ENCODE measurements at regions not wholly inside any gene's neighbourhood (a gene's known extent, or its start where the extent isn't known, plus 50 kb on each side); places are given as distances from the start of the nearest gene placed in this dataset.
A peak's percentile ranks its signal among the peaks of the same experiment; 100 is the strongest.

DNA sequence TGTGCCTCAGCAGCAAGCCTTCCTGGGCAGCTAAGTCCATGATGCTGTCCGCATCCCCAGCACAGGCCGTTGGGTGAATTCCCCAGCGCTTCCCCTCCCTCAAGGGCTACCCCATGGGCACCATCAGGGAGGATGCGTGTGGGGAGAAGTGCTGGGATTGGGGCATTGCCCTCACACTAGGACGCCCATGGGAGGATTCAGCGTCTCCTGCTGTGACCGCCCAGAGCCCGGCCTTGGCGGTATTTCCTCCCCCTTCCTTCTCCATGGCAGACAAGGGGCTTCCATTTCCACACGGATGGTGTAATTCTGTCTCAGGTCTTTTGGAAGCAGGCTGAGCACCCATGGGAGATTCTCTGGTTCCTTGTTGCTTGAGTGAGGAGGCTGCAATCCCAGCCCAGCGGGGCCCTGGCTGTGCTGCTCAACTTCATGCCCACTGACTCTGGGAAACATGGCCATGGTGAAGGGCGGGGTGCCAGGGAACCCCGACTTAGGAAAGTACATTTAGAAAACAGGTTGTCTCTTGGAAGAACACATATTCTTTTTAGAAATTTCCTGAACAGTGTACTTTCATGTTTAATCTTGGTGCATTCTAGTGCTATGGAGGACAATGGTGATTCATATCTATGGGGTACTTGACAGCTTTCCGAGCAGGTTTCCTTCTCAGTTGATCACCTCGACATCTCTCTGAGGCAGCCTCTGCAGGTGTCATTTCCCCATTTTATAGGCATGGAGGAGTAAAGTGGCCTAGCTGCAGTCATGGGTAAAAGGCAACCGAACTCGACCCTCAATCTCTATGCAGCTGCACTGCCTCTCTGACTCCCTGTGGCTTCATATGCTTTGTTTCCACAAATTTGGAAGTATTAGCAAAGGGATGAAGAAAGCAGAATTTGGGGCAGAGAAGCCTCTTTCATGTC is 178.2 kb upstream of the CST7 start:
- H3K4me1 ChIP-seq (ENCODE audit: low read length), result peaks cover 61% of the 10 kb centered on the region
- H3K27me3 ChIP-seq (ENCODE audit: low read depth, low read length), result peaks cover 25% of the 10 kb centered on the region
- TF ChIP-seq EZH2phosphoT487 (IDR thresholded peaks at IDR 0.05; ENCODE audit: low read depth), result no peak
- TF ChIP-seq, protein P1, sequence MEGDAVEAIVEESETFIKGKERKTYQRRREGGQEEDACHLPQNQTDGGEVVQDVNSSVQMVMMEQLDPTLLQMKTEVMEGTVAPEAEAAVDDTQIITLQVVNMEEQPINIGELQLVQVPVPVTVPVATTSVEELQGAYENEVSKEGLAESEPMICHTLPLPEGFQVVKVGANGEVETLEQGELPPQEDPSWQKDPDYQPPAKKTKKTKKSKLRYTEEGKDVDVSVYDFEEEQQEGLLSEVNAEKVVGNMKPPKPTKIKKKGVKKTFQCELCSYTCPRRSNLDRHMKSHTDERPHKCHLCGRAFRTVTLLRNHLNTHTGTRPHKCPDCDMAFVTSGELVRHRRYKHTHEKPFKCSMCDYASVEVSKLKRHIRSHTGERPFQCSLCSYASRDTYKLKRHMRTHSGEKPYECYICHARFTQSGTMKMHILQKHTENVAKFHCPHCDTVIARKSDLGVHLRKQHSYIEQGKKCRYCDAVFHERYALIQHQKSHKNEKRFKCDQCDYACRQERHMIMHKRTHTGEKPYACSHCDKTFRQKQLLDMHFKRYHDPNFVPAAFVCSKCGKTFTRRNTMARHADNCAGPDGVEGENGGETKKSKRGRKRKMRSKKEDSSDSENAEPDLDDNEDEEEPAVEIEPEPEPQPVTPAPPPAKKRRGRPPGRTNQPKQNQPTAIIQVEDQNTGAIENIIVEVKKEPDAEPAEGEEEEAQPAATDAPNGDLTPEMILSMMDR (IDR thresholded peaks at IDR 0.05; ENCODE audit: low read depth, low read length), result no peak
- peak overlapping the region; percentile 61 for H3K4me2 ChIP-seq (ENCODE audit: low read length)
- peak overlapping the region; percentile 43 for H3K4me3 ChIP-seq (ENCODE audit: low read length)
- H3K36me3 ChIP-seq (replicated peaks; ENCODE audit: low read depth, low read length), result peaks cover 11% of the 10 kb centered on the region
- peak overlapping the region; percentile 10 for H3K27ac ChIP-seq (ENCODE audit: low read length)
- no peaks in the 10 kb centered on the region for H4K20me1 ChIP-seq (ENCODE audit: insufficient read depth, low read length)
- no peak overlapping the region for H3K9ac ChIP-seq (ENCODE audit: low read length)
- H3K79me2 ChIP-seq (ENCODE audit: low read length), result no peaks in the 10 kb centered on the region
- no peak overlapping the region for H2AFZ ChIP-seq (ENCODE audit: low read depth, low read length)
- peaks cover 14% of the 10 kb centered on the region for H3K9me3 ChIP-seq (ENCODE audit: insufficient read depth, low read length)

DNA sequence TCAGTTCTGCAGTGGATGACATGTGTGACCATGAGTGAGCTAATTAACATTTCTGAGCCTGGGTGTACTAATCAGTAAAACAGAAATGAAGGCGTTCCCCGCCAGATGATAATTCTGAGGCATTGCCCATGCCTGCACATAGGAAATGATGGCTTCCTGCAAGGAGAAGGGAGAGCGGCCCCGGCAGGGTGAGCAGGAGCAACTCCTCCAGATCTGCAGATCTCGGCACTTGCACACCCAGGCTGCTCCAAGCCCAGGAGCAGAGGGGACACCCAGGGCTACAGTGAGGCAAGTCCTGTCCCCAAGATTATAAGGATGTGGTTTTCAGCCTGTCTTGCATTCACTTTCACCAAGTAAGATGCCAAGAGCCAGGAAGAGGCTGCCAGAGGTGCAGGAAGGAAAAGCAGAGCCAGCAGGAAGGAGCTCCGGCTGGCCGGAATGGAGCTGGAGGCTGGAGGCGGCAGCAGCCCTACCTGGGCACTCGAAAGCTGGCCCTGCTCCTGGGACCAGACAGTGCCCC is 177.5 kb upstream of the CST7 start:
- peaks cover 27% of the 10 kb centered on the region for H3K27me3 ChIP-seq (ENCODE audit: low read depth, low read length)
- TF ChIP-seq, protein P1 (IDR thresholded peaks at IDR 0.05; ENCODE audit: low read depth, low read length), result no peak
- TF ChIP-seq EZH2phosphoT487 (IDR thresholded peaks at IDR 0.05; ENCODE audit: low read depth), result no peak
- H3K4me3 ChIP-seq (ENCODE audit: low read length), result peak overlapping the region; percentile 43
- H2AFZ ChIP-seq (ENCODE audit: low read depth, low read length), result no peak overlapping the region
- no peak overlapping the region for H3K9ac ChIP-seq (ENCODE audit: low read length)
- H3K4me1 ChIP-seq (ENCODE audit: low read length), result peaks cover 61% of the 10 kb centered on the region
- H3K36me3 ChIP-seq (replicated peaks; ENCODE audit: low read depth, low read length), result peaks cover 11% of the 10 kb centered on the region
- peak overlapping the region; percentile 10; the same call in 1 of the 2 replicates for H3K27ac ChIP-seq (ENCODE audit: low read length)
- H3K79me2 ChIP-seq (ENCODE audit: low read length), result no peaks in the 10 kb centered on the region
- H3K4me2 ChIP-seq (ENCODE audit: low read length), result peak overlapping the region; percentile 61
- peaks cover 14% of the 10 kb centered on the region for H3K9me3 ChIP-seq (ENCODE audit: insufficient read depth, low read length)
- no peaks in the 10 kb centered on the region for H4K20me1 ChIP-seq (ENCODE audit: insufficient read depth, low read length)

DNA sequence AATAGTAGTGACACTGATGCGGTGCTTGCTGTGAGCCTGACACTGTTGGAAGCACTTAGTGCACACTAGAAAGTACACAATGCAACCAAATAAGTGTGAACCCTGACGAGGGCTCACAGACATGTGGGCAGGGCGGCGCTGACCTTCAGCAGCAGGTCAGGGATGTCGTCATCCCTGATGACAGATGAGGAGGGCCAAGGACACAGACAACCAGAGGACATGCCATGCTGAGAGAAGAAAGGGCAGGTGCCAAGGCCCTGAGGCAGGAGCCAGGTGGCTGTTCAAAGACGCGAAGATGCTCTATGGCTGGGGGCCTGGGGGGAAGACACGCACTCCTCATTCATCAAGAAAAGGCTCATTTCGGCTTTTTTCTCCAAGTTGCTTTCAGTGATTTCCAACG is 176.4 kb upstream of the CST7 start:
- no peak for TF ChIP-seq EZH2phosphoT487 (IDR thresholded peaks at IDR 0.05; ENCODE audit: low read depth)
- TF ChIP-seq, protein P1 (IDR thresholded peaks at IDR 0.05; ENCODE audit: low read depth, low read length), result no peak

DNA sequence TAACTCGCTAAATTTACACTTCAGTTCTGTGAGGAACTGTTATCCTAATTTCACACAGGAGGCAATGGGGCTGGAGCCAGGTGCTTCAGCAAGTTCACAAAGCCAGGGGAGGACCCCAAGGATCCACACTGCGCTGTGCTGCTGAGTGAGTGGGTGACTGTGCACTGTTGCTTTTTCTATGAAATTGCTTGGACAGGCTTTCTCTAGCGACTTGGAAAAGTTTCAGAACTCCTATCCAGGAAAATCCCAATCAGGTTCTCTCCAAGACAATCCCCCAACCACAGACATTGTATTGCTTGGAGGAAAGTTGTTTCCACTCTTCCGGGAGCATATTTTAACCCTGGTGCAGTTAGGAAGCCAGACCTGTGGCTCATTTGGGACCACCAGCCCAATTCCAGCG is 175.9 kb upstream of the CST7 start:
- Histone ChIP-seq H3K27ac (ENCODE audit: low read length) (peak overlapping the region; percentile 57), H2AFZ (ENCODE audit: low read depth, low read length) (no peak overlapping the region), H3K27me3 (ENCODE audit: low read depth, low read length) (peaks cover 40% of the 10 kb centered on the region), H4K20me1 (ENCODE audit: insufficient read depth, low read length) (no peaks in the 10 kb centered on the region), H3K9ac (ENCODE audit: low read length) (peak overlapping the region; percentile 35), H3K4me1 (ENCODE audit: low read length) (peaks cover 61% of the 10 kb centered on the region), H3K9me3 (ENCODE audit: insufficient read depth, low read length) (peaks cover 14% of the 10 kb centered on the region), H3K4me2 (ENCODE audit: low read length) (peak overlapping the region; percentile 78), H3K79me2 (ENCODE audit: low read length) (no peaks in the 10 kb centered on the region), H3K4me3 (ENCODE audit: low read length) (peak overlapping the region; percentile 42), H3K36me3 (replicated peaks; ENCODE audit: low read depth, low read length) (peaks cover 11% of the 10 kb centered on the region)
- no peak for TF ChIP-seq EZH2phosphoT487 (IDR thresholded peaks at IDR 0.05; ENCODE audit: low read depth)
- TF ChIP-seq, protein P1 (IDR thresholded peaks at IDR 0.05; ENCODE audit: low read depth, low read length), result no peak

More for the DNA sequence above, 176.4 kb upstream of the CST7 start:
- Histone ChIP-seq H3K4me1 (ENCODE audit: low read length) (peaks cover 61% of the 10 kb centered on the region), H3K79me2 (ENCODE audit: low read length) (no peaks in the 10 kb centered on the region), H3K27ac (ENCODE audit: low read length) (no peak overlapping the region), H3K27me3 (ENCODE audit: low read depth, low read length) (peaks cover 38% of the 10 kb centered on the region), H3K36me3 (replicated peaks; ENCODE audit: low read depth, low read length) (peaks cover 11% of the 10 kb centered on the region), H3K9me3 (ENCODE audit: insufficient read depth, low read length) (peaks cover 14% of the 10 kb centered on the region), H3K4me2 (ENCODE audit: low read length) (peak overlapping the region; percentile 78; the same call in 1 of the 2 replicates), H2AFZ (ENCODE audit: low read depth, low read length) (no peak overlapping the region), H3K9ac (ENCODE audit: low read length) (no peak overlapping the region), H4K20me1 (ENCODE audit: insufficient read depth, low read length) (no peaks in the 10 kb centered on the region), H3K4me3 (ENCODE audit: low read length) (no peak overlapping the region)

All from OCI-LY3 (cell line).